ENCODE measurements at regions not wholly inside any gene's neighbourhood (a gene's known extent, or its start where the extent isn't known, plus 50 kb on each side); places are given as distances from the start of the nearest gene placed in this dataset.
A peak's percentile ranks its signal among the peaks of the same experiment; 100 is the strongest.

DNA sequence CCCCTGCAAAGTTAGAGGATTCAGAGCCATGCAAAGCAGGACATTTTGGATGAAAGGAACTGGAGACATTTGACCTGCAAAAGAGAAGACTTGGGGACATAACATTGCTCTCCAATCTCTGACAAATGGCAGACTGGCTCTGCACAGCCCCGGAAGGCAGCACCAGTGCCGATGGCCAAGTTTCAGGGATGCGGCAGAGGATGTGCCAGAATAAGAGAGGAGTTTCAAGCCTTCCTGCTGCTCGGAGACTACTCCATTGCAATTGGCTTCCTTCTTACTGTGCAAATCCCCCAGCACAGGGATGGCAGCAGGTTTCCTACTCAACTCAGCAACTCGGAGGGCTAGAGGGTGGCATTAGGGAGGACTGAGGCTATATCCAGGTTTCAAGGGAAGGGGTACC is 268.8 kb upstream of the ZMIZ1 start:
- Histone ChIP-seq H3K79me1 (ENCODE audit: low read depth, low read length) (no peaks in the 10 kb centered on the region), H3K36me3 (replicated peaks in 1 of 2; ENCODE audit: control insufficient read depth in 2 of 2, insufficient read depth in 2 of 2, low read length in 2 of 2) (no peaks in the 10 kb centered on the region), H2BK120ac (ENCODE audit: low read depth, low read length) (no peak overlapping the region), H4K8ac (ENCODE audit: low read depth, low read length) (no peak overlapping the region), H3K9me3 (replicated peaks in 1 of 2; ENCODE audit: control insufficient read depth in 2 of 2, insufficient read depth in 1 of 2, low read depth in 1 of 2, low read length in 2 of 2) (no peaks in the 10 kb centered on the region), H3K27me3 (ENCODE audit: control insufficient read depth in 3 of 3, insufficient read depth in 3 of 3, low read depth in 1 of 3, low read length in 3 of 3) (peaks cover 0 to 48% (median 0%) of the 10 kb centered on the region in 3 experiments), H2BK5ac (ENCODE audit: low read length) (no peak overlapping the region), H3K18ac (ENCODE audit: low read length) (peak overlapping the region; percentile 16), H3K23ac (ENCODE audit: low read depth, low read length, poor library complexity) (no peak overlapping the region), H3K27ac (replicated peaks; ENCODE audit: low read length) (no peak overlapping the region), H3K4me2 (ENCODE audit: insufficient read depth, low read length, poor library complexity, severe bottlenecking) (no peak overlapping the region), H3K4ac (ENCODE audit: low read length) (no peak overlapping the region), H3K4me3 (ENCODE audit: low read length in 2 of 2) (no peak overlapping the region), H3K14ac (ENCODE audit: low read length) (no peak overlapping the region), H2BK15ac (ENCODE audit: low read length) (no peak overlapping the region), H2AK5ac (ENCODE audit: low read depth, low read length) (peak overlapping the region; percentile 26), H3K9ac (ENCODE audit: low read depth, low read length, poor library complexity) (no peak overlapping the region), H4K91ac (ENCODE audit: low read depth, low read length, poor library complexity) (no peak overlapping the region), H3K4me1 (ENCODE audit: control insufficient read depth in 2 of 2, insufficient read depth in 1 of 2, low read depth in 1 of 2, low read length in 2 of 2) (no peaks in the 10 kb centered on the region), H2BK12ac (ENCODE audit: low read length) (no peak overlapping the region), H2AFZ (ENCODE audit: low read length) (no peak overlapping the region)
- WGBS, 2 donors (ENCODE audit: extremely low coverage in 2 of 2, insufficient read length in 2 of 2, insufficient replicate concordance in 1 of 2): no CpG with 5 or more reads among the region's 5 CpGs
- no peak for DNase-seq (ENCODE audit: low spot score)

DNA sequence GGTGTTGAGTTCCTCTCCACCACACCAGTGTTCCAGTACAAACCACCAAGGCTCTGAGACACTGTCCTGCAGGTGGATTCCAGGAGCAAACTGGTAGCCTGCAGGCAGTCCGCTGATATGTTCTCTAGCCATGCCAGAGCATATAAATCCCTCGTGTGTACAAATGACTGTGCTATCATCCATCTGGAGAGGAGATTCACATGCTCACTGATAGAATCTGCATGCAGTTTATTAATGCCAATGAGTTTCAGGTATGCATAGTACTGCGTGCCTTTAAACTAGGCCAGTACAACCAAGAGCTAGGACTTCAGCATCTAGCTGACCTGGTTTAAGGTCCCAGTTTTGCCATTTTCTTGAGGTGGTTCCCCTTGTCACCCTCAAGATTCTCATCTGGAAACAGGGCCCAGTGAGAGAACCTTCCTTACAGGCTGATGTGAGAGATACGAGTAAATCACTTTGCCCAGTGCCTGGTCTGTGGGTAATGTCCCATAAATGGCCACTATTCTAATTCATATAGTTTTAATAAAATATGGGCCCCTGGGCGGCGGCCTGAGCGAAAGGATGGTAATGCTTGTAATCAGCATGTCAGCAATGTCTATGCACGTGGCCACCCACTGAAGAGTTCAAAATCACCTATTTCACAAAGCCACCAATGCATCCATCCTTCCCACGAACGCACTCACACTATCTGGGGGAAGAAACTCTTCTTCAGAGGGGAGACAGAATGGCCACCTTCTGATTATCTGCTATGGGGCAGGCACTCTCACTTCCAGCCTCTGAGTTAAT is 268.0 kb upstream of the ZMIZ1 start:
- Histone ChIP-seq H3K27ac (replicated peaks; ENCODE audit: low read length) (no peak overlapping the region), H3K9me3 (replicated peaks in 1 of 2; ENCODE audit: control insufficient read depth in 2 of 2, insufficient read depth in 1 of 2, low read depth in 1 of 2, low read length in 2 of 2) (no peaks in the 10 kb centered on the region), H4K91ac (ENCODE audit: low read depth, low read length, poor library complexity) (no peak overlapping the region), H3K4me2 (ENCODE audit: insufficient read depth, low read length, poor library complexity, severe bottlenecking) (no peak overlapping the region), H3K14ac (ENCODE audit: low read length) (no peak overlapping the region), H2BK120ac (ENCODE audit: low read depth, low read length) (no peak overlapping the region), H2AK5ac (ENCODE audit: low read depth, low read length) (no peak overlapping the region), H3K27me3 (ENCODE audit: control insufficient read depth in 3 of 3, insufficient read depth in 3 of 3, low read depth in 1 of 3, low read length in 3 of 3) (peaks cover 0 to 47% (median 0%) of the 10 kb centered on the region in 3 experiments), H4K8ac (ENCODE audit: low read depth, low read length) (no peak overlapping the region), H3K9ac (ENCODE audit: low read depth, low read length, poor library complexity) (no peak overlapping the region), H2BK15ac (ENCODE audit: low read length) (no peak overlapping the region), H3K4me3 (ENCODE audit: low read length in 2 of 2) (no peak overlapping the region), H3K18ac (ENCODE audit: low read length) (no peak overlapping the region), H2AFZ (ENCODE audit: low read length) (no peak overlapping the region), H3K4ac (ENCODE audit: low read length) (no peak overlapping the region), H3K23ac (ENCODE audit: low read depth, low read length, poor library complexity) (no peak overlapping the region), H3K79me1 (ENCODE audit: low read depth, low read length) (no peaks in the 10 kb centered on the region), H3K36me3 (replicated peaks in 1 of 2; ENCODE audit: control insufficient read depth in 2 of 2, insufficient read depth in 2 of 2, low read length in 2 of 2) (no peaks in the 10 kb centered on the region), H3K4me1 (ENCODE audit: control insufficient read depth in 2 of 2, insufficient read depth in 1 of 2, low read depth in 1 of 2, low read length in 2 of 2) (no peaks in the 10 kb centered on the region), H2BK12ac (ENCODE audit: low read length) (no peak overlapping the region), H2BK5ac (ENCODE audit: low read length) (no peak overlapping the region)
- WGBS, 2 donors (ENCODE audit: extremely low coverage in 2 of 2, insufficient read length in 2 of 2, insufficient replicate concordance in 1 of 2): no CpG with 5 or more reads among the region's 10 CpGs
- no peak for DNase-seq (ENCODE audit: low spot score)

DNA sequence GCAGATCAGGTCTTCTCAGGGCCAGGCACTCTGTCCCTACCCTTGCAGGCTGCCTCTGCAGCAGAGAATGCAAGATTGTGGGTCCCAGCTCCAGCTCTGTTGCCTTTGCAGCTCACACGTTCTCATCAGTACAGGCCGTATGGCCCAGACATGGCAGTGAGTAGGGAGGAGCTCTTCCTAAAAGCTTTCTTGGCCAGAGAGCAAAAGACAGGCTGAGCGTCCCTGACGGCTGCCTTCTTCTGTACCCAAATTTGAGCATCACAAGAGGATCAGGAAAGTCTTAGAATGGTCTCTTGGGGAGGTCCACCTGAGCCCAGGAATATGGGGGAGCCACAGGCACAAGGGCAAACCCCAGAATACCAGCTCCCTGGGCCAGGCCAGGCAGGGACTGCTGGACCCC is 266.3 kb upstream of the ZMIZ1 start:
- Histone ChIP-seq H3K9me3 (replicated peaks in 1 of 2; ENCODE audit: control insufficient read depth in 2 of 2, insufficient read depth in 1 of 2, low read depth in 1 of 2, low read length in 2 of 2) (no peaks in the 10 kb centered on the region), H3K23ac (ENCODE audit: low read depth, low read length, poor library complexity) (no peak overlapping the region), H2AK5ac (ENCODE audit: low read depth, low read length) (peak overlapping the region; percentile 69), H3K4me1 (ENCODE audit: control insufficient read depth in 2 of 2, insufficient read depth in 1 of 2, low read depth in 1 of 2, low read length in 2 of 2) (no peaks in the 10 kb centered on the region), H2AFZ (ENCODE audit: low read length) (no peak overlapping the region), H3K27me3 (ENCODE audit: control insufficient read depth in 3 of 3, insufficient read depth in 3 of 3, low read depth in 1 of 3, low read length in 3 of 3) (peaks cover 0 to 41% (median 0%) of the 10 kb centered on the region in 3 experiments), H3K14ac (ENCODE audit: low read length) (no peak overlapping the region), H2BK12ac (ENCODE audit: low read length) (peak overlapping the region; percentile 66), H3K27ac (replicated peaks; ENCODE audit: low read length) (no peak overlapping the region), H3K18ac (ENCODE audit: low read length) (peak overlapping the region; percentile 4), H3K4me2 (ENCODE audit: insufficient read depth, low read length, poor library complexity, severe bottlenecking) (no peak overlapping the region), H3K36me3 (replicated peaks in 1 of 2; ENCODE audit: control insufficient read depth in 2 of 2, insufficient read depth in 2 of 2, low read length in 2 of 2) (no peaks in the 10 kb centered on the region), H3K4ac (ENCODE audit: low read length) (no peak overlapping the region), H2BK15ac (ENCODE audit: low read length) (peak overlapping the region; percentile 40), H3K4me3 (ENCODE audit: low read length in 2 of 2) (no peak overlapping the region), H3K9ac (ENCODE audit: low read depth, low read length, poor library complexity) (no peak overlapping the region), H3K79me1 (ENCODE audit: low read depth, low read length) (no peaks in the 10 kb centered on the region), H4K8ac (ENCODE audit: low read depth, low read length) (no peak overlapping the region), H2BK120ac (ENCODE audit: low read depth, low read length) (no peak overlapping the region), H2BK5ac (ENCODE audit: low read length) (no peak overlapping the region), H4K91ac (ENCODE audit: low read depth, low read length, poor library complexity) (no peak overlapping the region)
- no CpG with 5 or more reads among the region's 4 CpGs for WGBS, 2 donors (ENCODE audit: extremely low coverage in 2 of 2, insufficient read length in 2 of 2, insufficient replicate concordance in 1 of 2)
- no peak for DNase-seq (ENCODE audit: low spot score)

DNA sequence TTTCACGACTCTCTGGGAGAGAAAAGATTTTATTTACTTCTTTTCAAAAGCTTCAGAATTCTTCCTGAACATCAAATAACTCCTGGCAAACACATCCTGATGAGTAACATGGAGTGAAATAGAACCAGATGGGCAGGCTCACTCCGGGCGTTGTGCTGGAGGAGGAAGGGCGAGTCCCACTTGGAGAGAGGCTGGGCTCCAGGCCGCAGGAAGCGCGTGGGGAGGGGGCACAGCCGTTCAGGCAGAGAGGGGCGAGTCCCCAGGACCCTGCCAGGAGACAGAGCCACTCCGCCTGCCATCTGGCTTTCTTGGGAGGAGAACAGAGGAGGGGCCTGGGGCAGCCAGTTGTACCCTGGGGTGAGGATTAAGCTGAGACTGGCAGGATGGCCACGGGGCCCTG is 265.9 kb upstream of the ZMIZ1 start:
- peak overlapping the region; percentile 27 for H2AK5ac ChIP-seq (ENCODE audit: low read depth, low read length)
- H3K4ac ChIP-seq (ENCODE audit: low read length): no peak overlapping the region
- H3K9ac ChIP-seq (ENCODE audit: low read depth, low read length, poor library complexity): peak overlapping the region; percentile 9
- peak overlapping the region; percentile 58 for H3K18ac ChIP-seq (ENCODE audit: low read length)
- no peak overlapping the region for H4K91ac ChIP-seq (ENCODE audit: low read depth, low read length, poor library complexity)
- peaks cover 0 to 41% (median 0%) of the 10 kb centered on the region in 3 experiments for H3K27me3 ChIP-seq (ENCODE audit: control insufficient read depth in 3 of 3, insufficient read depth in 3 of 3, low read depth in 1 of 3, low read length in 3 of 3)
- no peak overlapping the region for H3K4me3 ChIP-seq (ENCODE audit: low read length in 2 of 2)
- H2BK5ac ChIP-seq (ENCODE audit: low read length): no peak overlapping the region
- H2BK12ac ChIP-seq (ENCODE audit: low read length): no peak overlapping the region
- H3K4me1 ChIP-seq (ENCODE audit: control insufficient read depth in 2 of 2, insufficient read depth in 1 of 2, low read depth in 1 of 2, low read length in 2 of 2): peaks cover 0 to 1% of the 10 kb centered on the region in 2 donors
- H3K79me1 ChIP-seq (ENCODE audit: low read depth, low read length): no peaks in the 10 kb centered on the region
- H3K9me3 ChIP-seq (replicated peaks in 1 of 2; ENCODE audit: control insufficient read depth in 2 of 2, insufficient read depth in 1 of 2, low read depth in 1 of 2, low read length in 2 of 2): no peaks in the 10 kb centered on the region
- H3K4me2 ChIP-seq (ENCODE audit: insufficient read depth, low read length, poor library complexity, severe bottlenecking): no peak overlapping the region
- peak overlapping the region; percentile 7 for H3K23ac ChIP-seq (ENCODE audit: low read depth, low read length, poor library complexity)
- H2BK15ac ChIP-seq (ENCODE audit: low read length): no peak overlapping the region
- no CpG with 5 or more reads among the region's 11 CpGs for WGBS, 2 donors (ENCODE audit: extremely low coverage in 2 of 2, insufficient read length in 2 of 2, insufficient replicate concordance in 1 of 2)
- DNase-seq (ENCODE audit: low spot score): no peak
- no peaks in the 10 kb centered on the region for H3K36me3 ChIP-seq (replicated peaks in 1 of 2; ENCODE audit: control insufficient read depth in 2 of 2, insufficient read depth in 2 of 2, low read length in 2 of 2)
- no peak overlapping the region for H2AFZ ChIP-seq (ENCODE audit: low read length)
- H4K8ac ChIP-seq (ENCODE audit: low read depth, low read length): no peak overlapping the region
- no peak overlapping the region for H3K27ac ChIP-seq (replicated peaks; ENCODE audit: low read length)
- no peak overlapping the region for H2BK120ac ChIP-seq (ENCODE audit: low read depth, low read length)
- H3K14ac ChIP-seq (ENCODE audit: low read length): no peak overlapping the region

Measured in neuronal stem cell (in vitro differentiated cells).